B cell (primary cell): ENCODE measurements at regions not wholly inside any gene's neighbourhood (a gene's known extent, or its start where the extent isn't known, plus 50 kb on each side); places are given as distances from the start of the nearest gene placed in this dataset.

Source experiments
- ATAC-seq: fragments of 200-7000 bp; cut with Tn5 transposase; one replicate; pipeline ENCODE4 v1.10.0; 2021; ENCODE audit warnings: low read depth, mild to moderate bottlenecking, moderate number of reproducible peaks, moderate library complexity
- CTCF ChIA-PET: fragments of 350-600 bp; sonication (Branson Sonifier 250); formaldehyde crosslinking; loops from one replicate; lab custom pipeline; 2021; ENCODE audit warnings: antibody characterized with exemption, inconsistent platforms; lab: Charles Lee
- POLR2A ChIA-PET: fragments of 350-600 bp; sonication (Branson Sonifier 250); formaldehyde crosslinking; loops from one replicate; lab custom pipeline; 2021; ENCODE audit warnings: antibody characterized with exemption; lab: Charles Lee
- DNase-seq: peaks from one replicate; pipeline ENCODE4 v3.0.0; 2013
- H2AFZ ChIP-seq: 2 replicates; pipeline ENCODE4 v1.6.1; 2012; ENCODE audit warnings: mild to moderate bottlenecking, low read depth, low read length; ENCODE audit not compliant: insufficient read depth, poor library complexity, severe bottlenecking
- H3K27ac ChIP-seq, 2 donors: 1 replicate in 1 of 2; 2 replicates in 1 of 2; pipeline ENCODE4 v1.5.1; 2012 to 2013; ENCODE audit warnings: low read length in 2 of 2, mild to moderate bottlenecking in 2 of 2, moderate library complexity in 1 of 2
- H3K27me3 ChIP-seq, 4 experiments: fragments of 200-600 bp in 1 of 4; sonication (generic) in 1 of 4; replicated peaks in 1 of 4; 1 replicate in 2 of 4; 2 replicates in 2 of 4; pipeline versions ENCODE4 v1.6.1 to v1.7.0; 2013 to 2016; ENCODE audit warnings: low read length in 3 of 4, mild to moderate bottlenecking in 2 of 4, mixed read lengths in 1 of 4, moderate library complexity in 1 of 4; ENCODE audit not compliant: insufficient read depth in 4 of 4, control insufficient read depth in 3 of 4; ENCODE audit errors: control extremely low read depth in 1 of 4
- H3K36me3 ChIP-seq, 2 experiments: replicated peaks in 1 of 2; 1 replicate in 1 of 2; 2 replicates in 1 of 2; pipeline versions ENCODE4 v1.6.1 to v1.7.1; 2013; ENCODE audit warnings: low read length in 1 of 2; ENCODE audit not compliant: insufficient read depth in 2 of 2, control insufficient read depth in 1 of 2; ENCODE audit errors: control extremely low read depth in 1 of 2, extremely low read depth in 1 of 2
- H3K4me1 ChIP-seq, 2 donors: fragments of 200-600 bp in 1 of 2; sonication (generic) in 1 of 2; 1 replicate in 1 of 2; 2 replicates in 1 of 2; pipeline versions ENCODE4 v1.5.1 to v1.6.1; 2013 to 2017; ENCODE audit warnings: low read length in 2 of 2; ENCODE audit not compliant: control insufficient read depth in 2 of 2, insufficient read depth in 2 of 2
- H3K4me2 ChIP-seq: replicated peaks from 2 replicates; pipeline ENCODE3; 2012; ENCODE audit warnings: mild to moderate bottlenecking, low read depth, low read length; ENCODE audit not compliant: poor library complexity, severe bottlenecking
- H3K4me3 ChIP-seq, 5 experiments: fragments of 200-600 bp in 1 of 5; sonication (generic) in 1 of 5; 1 replicate in 3 of 5; 2 replicates in 2 of 5; pipeline versions ENCODE4 v1.5.1 to v1.7.0; 2011 to 2016; ENCODE audit warnings: low read length in 4 of 5, mild to moderate bottlenecking in 4 of 5, low read depth in 2 of 5, control low read depth in 1 of 5, moderate library complexity in 1 of 5; ENCODE audit not compliant: insufficient read depth in 1 of 5; ENCODE audit errors: control extremely low read depth in 1 of 5, extremely low read depth in 1 of 5
- H3K79me2 ChIP-seq: fragments of 200-600 bp; sonication (generic); one replicate; pipeline ENCODE4 v1.6.0; 2016; ENCODE audit warnings: low read length; ENCODE audit not compliant: control insufficient read depth, insufficient read depth
- H3K9ac ChIP-seq: fragments of 200-600 bp; sonication (generic); 2 replicates; pipeline ENCODE4 v1.6.1; 2017; ENCODE audit warnings: mild to moderate bottlenecking, low read length, moderate library complexity
- H3K9me3 ChIP-seq, 3 donors: one replicate each; pipeline versions ENCODE4 v1.6.1 to v1.7.1; 2013; ENCODE audit warnings: low read length in 2 of 3; ENCODE audit not compliant: control insufficient read depth in 2 of 3, insufficient read depth in 1 of 3; ENCODE audit errors: control extremely low read depth in 1 of 3
- H4K20me1 ChIP-seq: 2 replicates; pipeline ENCODE4 v1.6.0; 2012; ENCODE audit warnings: mild to moderate bottlenecking, low read length; ENCODE audit not compliant: insufficient read depth, control insufficient read depth, poor library complexity, severe bottlenecking
- H3K27ac Mint-ChIP-seq: one replicate; pipeline ENCODE4 v1.8.0; 2021; ENCODE audit warnings: mixed read lengths
- H3K27me3 Mint-ChIP-seq: one replicate; pipeline ENCODE4 v1.8.0; 2021; ENCODE audit warnings: mixed read lengths
- H3K4me1 Mint-ChIP-seq: one replicate; pipeline ENCODE4 v1.8.0; 2021; ENCODE audit warnings: mixed read lengths
- H3K4me3 Mint-ChIP-seq: one replicate; pipeline ENCODE4 v1.8.0; 2021; ENCODE audit warnings: mixed read lengths
- H3K9me3 Mint-ChIP-seq: one replicate; pipeline ENCODE4 v1.8.0; 2022; ENCODE audit warnings: mixed read lengths; ENCODE audit not compliant: insufficient read depth
- EZH2 ChIP-seq: IDR thresholded peaks from 2 replicates; pipeline ENCODE4 v1.6.1; 2012; ENCODE audit warnings: borderline replicate concordance, low read depth, mild to moderate bottlenecking, moderate library complexity, low read length; ENCODE audit not compliant: insufficient read depth, poor library complexity, severe bottlenecking
- WGBS: methylation state at CpG from one replicate; pipeline ENCODE4 v1.1.5; 2013; ENCODE audit warnings: missing lambda C conversion rate; ENCODE audit not compliant: insufficient coverage; 5-methylcytosine and 5-hydroxymethylcytosine counted together
- intact Hi-C: fragments of 100-400 bp; cut with micrococcal nuclease; formaldehyde crosslinking; loops from one replicate; pipeline ENCODE4 v1.10.0; 2022
- TF ChIP-seq, protein P1 (sequence below): fragments of 200-600 bp; IDR thresholded peaks from one replicate; pipeline ENCODE4 v1.8.0; 2022; ENCODE audit warnings: antibody characterized with exemption, mild to moderate bottlenecking

DNA sequence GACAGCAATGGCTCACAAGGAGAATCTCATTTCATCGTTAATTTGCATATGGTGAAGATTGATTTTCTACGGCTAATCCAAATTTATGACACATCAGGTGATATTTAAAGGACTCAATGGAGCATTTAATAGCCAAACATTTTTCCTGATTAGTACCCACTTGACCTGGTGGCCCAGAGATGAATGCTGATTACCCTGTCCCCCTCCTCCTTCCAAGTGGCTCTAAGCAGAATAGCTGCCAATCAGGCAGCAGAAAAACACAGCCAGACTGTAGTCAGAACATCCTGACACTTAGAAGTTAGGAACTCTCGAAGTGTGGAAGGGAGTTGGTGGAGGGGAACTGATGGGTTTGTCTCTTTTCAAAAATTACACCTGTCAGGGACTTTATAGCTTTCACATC, 302.5 kb downstream of the ZNF621 start:
- no peaks in the 10 kb centered on the region for H3K27me3 Mint-ChIP-seq
- no peak for TF ChIP-seq EZH2
- TF ChIP-seq, protein P1, sequence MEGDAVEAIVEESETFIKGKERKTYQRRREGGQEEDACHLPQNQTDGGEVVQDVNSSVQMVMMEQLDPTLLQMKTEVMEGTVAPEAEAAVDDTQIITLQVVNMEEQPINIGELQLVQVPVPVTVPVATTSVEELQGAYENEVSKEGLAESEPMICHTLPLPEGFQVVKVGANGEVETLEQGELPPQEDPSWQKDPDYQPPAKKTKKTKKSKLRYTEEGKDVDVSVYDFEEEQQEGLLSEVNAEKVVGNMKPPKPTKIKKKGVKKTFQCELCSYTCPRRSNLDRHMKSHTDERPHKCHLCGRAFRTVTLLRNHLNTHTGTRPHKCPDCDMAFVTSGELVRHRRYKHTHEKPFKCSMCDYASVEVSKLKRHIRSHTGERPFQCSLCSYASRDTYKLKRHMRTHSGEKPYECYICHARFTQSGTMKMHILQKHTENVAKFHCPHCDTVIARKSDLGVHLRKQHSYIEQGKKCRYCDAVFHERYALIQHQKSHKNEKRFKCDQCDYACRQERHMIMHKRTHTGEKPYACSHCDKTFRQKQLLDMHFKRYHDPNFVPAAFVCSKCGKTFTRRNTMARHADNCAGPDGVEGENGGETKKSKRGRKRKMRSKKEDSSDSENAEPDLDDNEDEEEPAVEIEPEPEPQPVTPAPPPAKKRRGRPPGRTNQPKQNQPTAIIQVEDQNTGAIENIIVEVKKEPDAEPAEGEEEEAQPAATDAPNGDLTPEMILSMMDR: no peak
- H3K4me3 Mint-ChIP-seq: no peak overlapping the region
- no peaks in the 10 kb centered on the region for H3K4me1 Mint-ChIP-seq
- DNase-seq (no peak), ATAC-seq (no peak)
- Histone ChIP-seq H3K4me3 (no peak overlapping the region), H3K4me1 (no peaks in the 10 kb centered on the region), H3K36me3 (no peaks in the 10 kb centered on the region), H2AFZ (no peak overlapping the region), H4K20me1 (no peaks in the 10 kb centered on the region), H3K27me3 (no peaks in the 10 kb centered on the region), H3K9ac (no peak overlapping the region), H3K27ac (no peak overlapping the region), H3K9me3 (peaks cover 0 to 1% (median 0%) of the 10 kb centered on the region in 3 donors), H3K79me2 (no peaks in the 10 kb centered on the region), H3K4me2 (no peak overlapping the region)
- H3K27ac Mint-ChIP-seq: no peak overlapping the region
- ChIA-PET CTCF (no interaction called here), POLR2A (no interaction called here)
- H3K9me3 Mint-ChIP-seq: no peaks in the 10 kb centered on the region
- WGBS: no CpG with 5 or more reads among the region's 3 CpGs
- intact Hi-C loops: no loop called here

DNA sequence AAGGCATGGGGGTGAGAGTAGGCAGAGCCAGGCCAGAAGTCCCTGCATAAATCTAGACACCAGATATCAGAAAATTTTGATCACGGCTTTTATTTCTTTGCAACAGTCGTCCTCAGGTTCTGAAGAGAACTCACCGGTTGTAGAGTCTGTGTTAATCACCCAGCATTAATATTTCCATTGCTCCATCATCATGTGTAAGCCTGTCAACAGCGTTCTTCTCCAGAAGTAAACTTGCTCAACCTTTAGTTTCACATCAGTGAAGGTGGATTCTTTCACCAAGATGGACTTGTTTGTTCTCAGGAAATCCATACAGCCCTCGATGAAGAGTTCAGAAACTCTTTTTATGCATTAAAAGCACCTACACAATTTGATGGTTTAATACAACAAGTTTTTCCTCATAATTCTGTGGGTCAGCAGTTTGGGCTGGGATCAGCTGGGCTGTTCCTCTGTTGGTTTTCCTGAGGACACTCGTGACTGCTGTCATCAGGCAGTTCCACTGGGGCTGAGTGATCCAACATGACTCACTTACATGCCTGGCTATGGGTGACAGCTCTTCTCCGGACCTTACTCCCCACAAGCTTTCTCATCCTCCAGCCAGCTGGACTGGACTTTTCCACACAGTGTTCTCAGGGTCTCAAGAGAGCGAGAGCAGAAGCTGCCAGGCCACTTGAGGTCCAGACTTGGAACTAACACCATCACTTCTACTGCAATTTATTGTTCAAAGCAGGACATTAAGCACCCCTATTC, 303.4 kb downstream of the ZNF621 start:
- no peak overlapping the region for H3K4me3 Mint-ChIP-seq
- Histone ChIP-seq H3K27ac (no peak overlapping the region), H3K4me2 (no peak overlapping the region), H2AFZ (no peak overlapping the region), H3K4me1 (no peaks in the 10 kb centered on the region), H3K27me3 (no peaks in the 10 kb centered on the region), H3K79me2 (no peaks in the 10 kb centered on the region), H3K4me3 (no peak overlapping the region), H3K36me3 (no peaks in the 10 kb centered on the region), H4K20me1 (no peaks in the 10 kb centered on the region), H3K9me3 (peaks cover 0 to 1% (median 0%) of the 10 kb centered on the region in 3 donors), H3K9ac (no peak overlapping the region)
- CTCF ChIA-PET: no interaction called here
- DNase-seq: no peak
- no peaks in the 10 kb centered on the region for H3K4me1 Mint-ChIP-seq
- TF ChIP-seq, protein P1: no peak
- no peak overlapping the region for H3K27ac Mint-ChIP-seq
- WGBS: 84% methylated on average over 7 of the region's 8 CpGs
- intact Hi-C loops: no loop called here
- ATAC-seq: no peak
- no peaks in the 10 kb centered on the region for H3K9me3 Mint-ChIP-seq
- POLR2A ChIA-PET: no interaction called here
- peaks cover 3% of the 10 kb centered on the region for H3K27me3 Mint-ChIP-seq
